Liver (tissue), 3 donors: ENCODE measurements at regions not wholly inside any gene's neighbourhood (a gene's known extent, or its start where the extent isn't known, plus 50 kb on each side); places are given as distances from the start of the nearest gene placed in this dataset.

Experiments
- CTCF ChIP-seq: fragments of 150-350 bp; IDR thresholded peaks from 2 replicates; pipeline ENCODE4 v1.5.1; 2017; ENCODE audit warnings: improper control_type of control experiment, low read depth, low read length; ENCODE audit not compliant: missing input control
- EGR1 ChIP-seq, 2 donors: IDR thresholded peaks; 2 replicates each; pipeline ENCODE4 v1.6.1; 2016 to 2018; ENCODE audit warnings: antibody characterized with exemption in 2 of 2, low read depth in 2 of 2
- GABPA ChIP-seq, 2 donors: IDR thresholded peaks in 1 of 2; conservative IDR thresholded peaks in 1 of 2; 2 replicates each; pipeline ENCODE4 v1.6.1; 2016; ENCODE audit warnings: antibody characterized with exemption in 2 of 2, mild to moderate bottlenecking in 1 of 2, moderate library complexity in 1 of 2
- RAD21 ChIP-seq, 2 donors: IDR thresholded peaks; 2 replicates each; pipeline ENCODE4 v1.6.1; 2016; ENCODE audit warnings: antibody characterized with exemption in 2 of 2, mild to moderate bottlenecking in 2 of 2
- TAF1 ChIP-seq: conservative IDR thresholded peaks from 2 replicates; pipeline ENCODE4 v1.6.1; 2016; ENCODE audit warnings: antibody characterized with exemption, mild to moderate bottlenecking
- TF ChIP-seq, protein P1 (sequence below): IDR thresholded peaks from 2 replicates; pipeline ENCODE4 v1.6.1; 2016; ENCODE audit warnings: antibody characterized with exemption
- TF ChIP-seq, protein P2 (sequence below): IDR thresholded peaks from 2 replicates; pipeline ENCODE4 v1.6.1; 2016; ENCODE audit warnings: antibody characterized with exemption
- TF ChIP-seq, protein P3 (sequence below): IDR thresholded peaks from 2 replicates; pipeline ENCODE4 v1.6.1; 2016; ENCODE audit warnings: antibody characterized with exemption, mild to moderate bottlenecking
- donor health status: healthy.
- donor health status: healthy.

- TF ChIP-seq CTCF, result no peak
- TF ChIP-seq RAD21 (IDR thresholded peaks at IDR 0.05), result no peak
- TF ChIP-seq EGR1 (IDR thresholded peaks at IDR 0.05; ENCODE audit: low read depth in 2 of 2), result no peak
- TF ChIP-seq, protein P1, sequence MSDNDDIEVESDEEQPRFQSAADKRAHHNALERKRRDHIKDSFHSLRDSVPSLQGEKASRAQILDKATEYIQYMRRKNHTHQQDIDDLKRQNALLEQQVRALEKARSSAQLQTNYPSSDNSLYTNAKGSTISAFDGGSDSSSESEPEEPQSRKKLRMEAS, result no peak
- TF ChIP-seq GABPA (IDR thresholded peaks at IDR 0.05 in 1 of 2, conservative IDR thresholded peaks at IDR 0.05 in 1 of 2), result no peak
- TF ChIP-seq, protein P2, sequence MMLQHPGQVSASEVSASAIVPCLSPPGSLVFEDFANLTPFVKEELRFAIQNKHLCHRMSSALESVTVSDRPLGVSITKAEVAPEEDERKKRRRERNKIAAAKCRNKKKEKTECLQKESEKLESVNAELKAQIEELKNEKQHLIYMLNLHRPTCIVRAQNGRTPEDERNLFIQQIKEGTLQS, result no peak
- TF ChIP-seq, protein P3, sequence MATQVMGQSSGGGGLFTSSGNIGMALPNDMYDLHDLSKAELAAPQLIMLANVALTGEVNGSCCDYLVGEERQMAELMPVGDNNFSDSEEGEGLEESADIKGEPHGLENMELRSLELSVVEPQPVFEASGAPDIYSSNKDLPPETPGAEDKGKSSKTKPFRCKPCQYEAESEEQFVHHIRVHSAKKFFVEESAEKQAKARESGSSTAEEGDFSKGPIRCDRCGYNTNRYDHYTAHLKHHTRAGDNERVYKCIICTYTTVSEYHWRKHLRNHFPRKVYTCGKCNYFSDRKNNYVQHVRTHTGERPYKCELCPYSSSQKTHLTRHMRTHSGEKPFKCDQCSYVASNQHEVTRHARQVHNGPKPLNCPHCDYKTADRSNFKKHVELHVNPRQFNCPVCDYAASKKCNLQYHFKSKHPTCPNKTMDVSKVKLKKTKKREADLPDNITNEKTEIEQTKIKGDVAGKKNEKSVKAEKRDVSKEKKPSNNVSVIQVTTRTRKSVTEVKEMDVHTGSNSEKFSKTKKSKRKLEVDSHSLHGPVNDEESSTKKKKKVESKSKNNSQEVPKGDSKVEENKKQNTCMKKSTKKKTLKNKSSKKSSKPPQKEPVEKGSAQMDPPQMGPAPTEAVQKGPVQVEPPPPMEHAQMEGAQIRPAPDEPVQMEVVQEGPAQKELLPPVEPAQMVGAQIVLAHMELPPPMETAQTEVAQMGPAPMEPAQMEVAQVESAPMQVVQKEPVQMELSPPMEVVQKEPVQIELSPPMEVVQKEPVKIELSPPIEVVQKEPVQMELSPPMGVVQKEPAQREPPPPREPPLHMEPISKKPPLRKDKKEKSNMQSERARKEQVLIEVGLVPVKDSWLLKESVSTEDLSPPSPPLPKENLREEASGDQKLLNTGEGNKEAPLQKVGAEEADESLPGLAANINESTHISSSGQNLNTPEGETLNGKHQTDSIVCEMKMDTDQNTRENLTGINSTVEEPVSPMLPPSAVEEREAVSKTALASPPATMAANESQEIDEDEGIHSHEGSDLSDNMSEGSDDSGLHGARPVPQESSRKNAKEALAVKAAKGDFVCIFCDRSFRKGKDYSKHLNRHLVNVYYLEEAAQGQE, result no peak
- no peak for TF ChIP-seq TAF1
Observed at GRCh38 chr4:18975916-18976808, 954.6 kb upstream of the LCORL start.
